Smooth muscle cell of the brain vasculature (primary cell): ENCODE measurements at regions not wholly inside any gene's neighbourhood (a gene's known extent, or its start where the extent isn't known, plus 50 kb on each side); places are given as distances from the start of the nearest gene placed in this dataset.
"Not testable (repeated sequence)": the region's sequence is repeated elsewhere in the genome, so short reads cannot be mapped to it uniquely, and the experiment has no call there.

Source experiments
- DNase-seq: peaks from one replicate; pipeline ENCODE4 v3.0.0-alpha.2; 2012; ENCODE audit warnings: low read depth, low spot score

GRCh38 chr5:122669709-122670108 is 105.2 kb upstream of the SNX2 start:
- DNase-seq, result not testable (repeated sequence)

- DNase-seq, result no peak
These were observed 101.5 kb upstream of the SNX2 start for GRCh38 chr5:122673343-122673742.

GRCh38 chr5:122674385-122674784 is 100.5 kb upstream of the SNX2 start:
- DNase-seq, result no peak

GRCh38 chr5:122680623-122681350 is 94.1 kb upstream of the SNX2 start:
- DNase-seq, result no peak

- DNase-seq, result no peak
These were observed 91.2 kb upstream of the SNX2 start for GRCh38 chr5:122683631-122684030.

- no peak for DNase-seq
These were observed 84.6 kb upstream of the SNX2 start for GRCh38 chr5:122690266-122690665.

GRCh38 chr5:122691931-122692330 is 82.9 kb upstream of the SNX2 start:
- DNase-seq, result no peak

- no peak for DNase-seq
These were observed 80.9 kb upstream of the SNX2 start for GRCh38 chr5:122693963-122694362.

- no peak for DNase-seq
These were observed 80.0 kb upstream of the SNX2 start for GRCh38 chr5:122694884-122695283.

- not testable (repeated sequence) for DNase-seq
These were observed 78.1 kb upstream of the SNX2 start for GRCh38 chr5:122696735-122697134.

- DNase-seq, result no peak
These were observed 77.7 kb upstream of the SNX2 start for GRCh38 chr5:122697191-122697590.

GRCh38 chr5:122699201-122699600 is 75.7 kb upstream of the SNX2 start:
- no peak for DNase-seq

- DNase-seq, result no peak
These were observed 73.0 kb upstream of the SNX2 start for GRCh38 chr5:122701640-122702523.

- no peak for DNase-seq
These were observed 72.4 kb upstream of the SNX2 start for GRCh38 chr5:122702524-122702875.

- no peak for DNase-seq
These were observed 71.7 kb upstream of the SNX2 start for GRCh38 chr5:122703203-122703602.

GRCh38 chr5:122704247-122705036 is 70.4 kb upstream of the SNX2 start:
- no peak for DNase-seq

GRCh38 chr5:122705851-122706250 is 69.0 kb upstream of the SNX2 start:
- DNase-seq, result no peak

- no peak for DNase-seq
These were observed 67.1 kb upstream of the SNX2 start for GRCh38 chr5:122707796-122708195.

GRCh38 chr5:122713041-122713440 is 61.8 kb upstream of the SNX2 start:
- DNase-seq, result no peak

GRCh38 chr5:122715095-122715494 is 59.8 kb upstream of the SNX2 start:
- DNase-seq, result no peak

GRCh38 chr5:122718611-122719010 is 56.3 kb upstream of the SNX2 start:
- DNase-seq, result no peak
